B cell (primary cell): ENCODE measurements at regions not wholly inside any gene's neighbourhood (a gene's known extent, or its start where the extent isn't known, plus 50 kb on each side); places are given as distances from the start of the nearest gene placed in this dataset.

ENCODE experiments used
- ATAC-seq: fragments of 200-7000 bp; cut with Tn5 transposase; one replicate; pipeline ENCODE4 v1.10.0; 2021; ENCODE audit warnings: low read depth, mild to moderate bottlenecking, moderate number of reproducible peaks, moderate library complexity
- CTCF ChIA-PET: fragments of 350-600 bp; sonication (Branson Sonifier 250); formaldehyde crosslinking; loops from one replicate; lab custom pipeline; 2021; ENCODE audit warnings: antibody characterized with exemption, inconsistent platforms; lab: Charles Lee
- POLR2A ChIA-PET: fragments of 350-600 bp; sonication (Branson Sonifier 250); formaldehyde crosslinking; loops from one replicate; lab custom pipeline; 2021; ENCODE audit warnings: antibody characterized with exemption; lab: Charles Lee
- DNase-seq: peaks from one replicate; pipeline ENCODE4 v3.0.0; 2013
- H2AFZ ChIP-seq: 2 replicates; pipeline ENCODE4 v1.6.1; 2012; ENCODE audit warnings: mild to moderate bottlenecking, low read depth, low read length; ENCODE audit not compliant: insufficient read depth, poor library complexity, severe bottlenecking
- H3K27ac ChIP-seq, 2 donors: 1 replicate in 1 of 2; 2 replicates in 1 of 2; pipeline ENCODE4 v1.5.1; 2012 to 2013; ENCODE audit warnings: low read length in 2 of 2, mild to moderate bottlenecking in 2 of 2, moderate library complexity in 1 of 2
- H3K27me3 ChIP-seq, 4 experiments: fragments of 200-600 bp in 1 of 4; sonication (generic) in 1 of 4; replicated peaks in 1 of 4; 1 replicate in 2 of 4; 2 replicates in 2 of 4; pipeline versions ENCODE4 v1.6.1 to v1.7.0; 2013 to 2016; ENCODE audit warnings: low read length in 3 of 4, mild to moderate bottlenecking in 2 of 4, mixed read lengths in 1 of 4, moderate library complexity in 1 of 4; ENCODE audit not compliant: insufficient read depth in 4 of 4, control insufficient read depth in 3 of 4; ENCODE audit errors: control extremely low read depth in 1 of 4
- H3K36me3 ChIP-seq, 2 experiments: replicated peaks in 1 of 2; 1 replicate in 1 of 2; 2 replicates in 1 of 2; pipeline versions ENCODE4 v1.6.1 to v1.7.1; 2013; ENCODE audit warnings: low read length in 1 of 2; ENCODE audit not compliant: insufficient read depth in 2 of 2, control insufficient read depth in 1 of 2; ENCODE audit errors: control extremely low read depth in 1 of 2, extremely low read depth in 1 of 2
- H3K4me1 ChIP-seq, 2 donors: fragments of 200-600 bp in 1 of 2; sonication (generic) in 1 of 2; 1 replicate in 1 of 2; 2 replicates in 1 of 2; pipeline versions ENCODE4 v1.5.1 to v1.6.1; 2013 to 2017; ENCODE audit warnings: low read length in 2 of 2; ENCODE audit not compliant: control insufficient read depth in 2 of 2, insufficient read depth in 2 of 2
- H3K4me2 ChIP-seq: replicated peaks from 2 replicates; pipeline ENCODE3; 2012; ENCODE audit warnings: mild to moderate bottlenecking, low read depth, low read length; ENCODE audit not compliant: poor library complexity, severe bottlenecking
- H3K4me3 ChIP-seq, 5 experiments: fragments of 200-600 bp in 1 of 5; sonication (generic) in 1 of 5; 1 replicate in 3 of 5; 2 replicates in 2 of 5; pipeline versions ENCODE4 v1.5.1 to v1.7.0; 2011 to 2016; ENCODE audit warnings: low read length in 4 of 5, mild to moderate bottlenecking in 4 of 5, low read depth in 2 of 5, control low read depth in 1 of 5, moderate library complexity in 1 of 5; ENCODE audit not compliant: insufficient read depth in 1 of 5; ENCODE audit errors: control extremely low read depth in 1 of 5, extremely low read depth in 1 of 5
- H3K79me2 ChIP-seq: fragments of 200-600 bp; sonication (generic); one replicate; pipeline ENCODE4 v1.6.0; 2016; ENCODE audit warnings: low read length; ENCODE audit not compliant: control insufficient read depth, insufficient read depth
- H3K9ac ChIP-seq: fragments of 200-600 bp; sonication (generic); 2 replicates; pipeline ENCODE4 v1.6.1; 2017; ENCODE audit warnings: mild to moderate bottlenecking, low read length, moderate library complexity
- H3K9me3 ChIP-seq, 3 donors: one replicate each; pipeline versions ENCODE4 v1.6.1 to v1.7.1; 2013; ENCODE audit warnings: low read length in 2 of 3; ENCODE audit not compliant: control insufficient read depth in 2 of 3, insufficient read depth in 1 of 3; ENCODE audit errors: control extremely low read depth in 1 of 3
- H4K20me1 ChIP-seq: 2 replicates; pipeline ENCODE4 v1.6.0; 2012; ENCODE audit warnings: mild to moderate bottlenecking, low read length; ENCODE audit not compliant: insufficient read depth, control insufficient read depth, poor library complexity, severe bottlenecking
- H3K27ac Mint-ChIP-seq: one replicate; pipeline ENCODE4 v1.8.0; 2021; ENCODE audit warnings: mixed read lengths
- H3K27me3 Mint-ChIP-seq: one replicate; pipeline ENCODE4 v1.8.0; 2021; ENCODE audit warnings: mixed read lengths
- H3K4me1 Mint-ChIP-seq: one replicate; pipeline ENCODE4 v1.8.0; 2021; ENCODE audit warnings: mixed read lengths
- H3K4me3 Mint-ChIP-seq: one replicate; pipeline ENCODE4 v1.8.0; 2021; ENCODE audit warnings: mixed read lengths
- H3K9me3 Mint-ChIP-seq: one replicate; pipeline ENCODE4 v1.8.0; 2022; ENCODE audit warnings: mixed read lengths; ENCODE audit not compliant: insufficient read depth
- EZH2 ChIP-seq: IDR thresholded peaks from 2 replicates; pipeline ENCODE4 v1.6.1; 2012; ENCODE audit warnings: borderline replicate concordance, low read depth, mild to moderate bottlenecking, moderate library complexity, low read length; ENCODE audit not compliant: insufficient read depth, poor library complexity, severe bottlenecking
- WGBS: methylation state at CpG from one replicate; pipeline ENCODE4 v1.1.5; 2013; ENCODE audit warnings: missing lambda C conversion rate; ENCODE audit not compliant: insufficient coverage; 5-methylcytosine and 5-hydroxymethylcytosine counted together
- intact Hi-C: fragments of 100-400 bp; cut with micrococcal nuclease; formaldehyde crosslinking; loops from one replicate; pipeline ENCODE4 v1.10.0; 2022
- TF ChIP-seq, protein P1 (sequence below): fragments of 200-600 bp; IDR thresholded peaks from one replicate; pipeline ENCODE4 v1.8.0; 2022; ENCODE audit warnings: antibody characterized with exemption, mild to moderate bottlenecking

DNA sequence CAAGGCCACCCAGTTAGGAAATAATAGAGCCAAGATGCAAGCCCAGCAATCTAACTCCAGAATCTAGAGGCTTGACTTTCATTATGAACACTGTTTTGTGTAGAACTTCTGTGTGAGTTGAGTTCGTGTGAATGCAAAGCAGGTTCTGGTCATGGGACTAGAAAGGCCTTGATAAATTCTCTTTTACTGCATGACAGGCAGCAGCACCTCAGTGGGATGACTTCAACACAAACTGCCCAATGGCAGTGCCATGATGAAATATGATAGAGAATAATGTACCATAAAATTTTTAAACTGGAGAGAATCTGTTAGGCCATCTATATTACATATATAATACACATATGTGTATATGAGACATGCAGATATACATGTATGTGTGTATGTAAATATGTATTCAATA lies 214.5 kb downstream of the KLF5 start:
- WGBS: 86% methylated on average over 1 of the region's 1 CpG
- Mint-ChIP-seq H3K27ac (no peak overlapping the region), H3K9me3 (peaks cover 6% of the 10 kb centered on the region), H3K4me1 (no peaks in the 10 kb centered on the region), H3K27me3 (no peaks in the 10 kb centered on the region), H3K4me3 (no peak overlapping the region)
- no peaks in the 10 kb centered on the region for H4K20me1 ChIP-seq
- H3K4me2 ChIP-seq: no peak overlapping the region
- H3K4me1 ChIP-seq: no peaks in the 10 kb centered on the region
- no peak overlapping the region for H3K27ac ChIP-seq
- POLR2A ChIA-PET: no interaction called here
- H3K9ac ChIP-seq: no peak overlapping the region
- no peak overlapping the region for H3K4me3 ChIP-seq
- H3K27me3 ChIP-seq: no peaks in the 10 kb centered on the region
- CTCF ChIA-PET: no interaction called here
- TF ChIP-seq, protein P1, sequence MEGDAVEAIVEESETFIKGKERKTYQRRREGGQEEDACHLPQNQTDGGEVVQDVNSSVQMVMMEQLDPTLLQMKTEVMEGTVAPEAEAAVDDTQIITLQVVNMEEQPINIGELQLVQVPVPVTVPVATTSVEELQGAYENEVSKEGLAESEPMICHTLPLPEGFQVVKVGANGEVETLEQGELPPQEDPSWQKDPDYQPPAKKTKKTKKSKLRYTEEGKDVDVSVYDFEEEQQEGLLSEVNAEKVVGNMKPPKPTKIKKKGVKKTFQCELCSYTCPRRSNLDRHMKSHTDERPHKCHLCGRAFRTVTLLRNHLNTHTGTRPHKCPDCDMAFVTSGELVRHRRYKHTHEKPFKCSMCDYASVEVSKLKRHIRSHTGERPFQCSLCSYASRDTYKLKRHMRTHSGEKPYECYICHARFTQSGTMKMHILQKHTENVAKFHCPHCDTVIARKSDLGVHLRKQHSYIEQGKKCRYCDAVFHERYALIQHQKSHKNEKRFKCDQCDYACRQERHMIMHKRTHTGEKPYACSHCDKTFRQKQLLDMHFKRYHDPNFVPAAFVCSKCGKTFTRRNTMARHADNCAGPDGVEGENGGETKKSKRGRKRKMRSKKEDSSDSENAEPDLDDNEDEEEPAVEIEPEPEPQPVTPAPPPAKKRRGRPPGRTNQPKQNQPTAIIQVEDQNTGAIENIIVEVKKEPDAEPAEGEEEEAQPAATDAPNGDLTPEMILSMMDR: no peak
- TF ChIP-seq EZH2: no peak
- H3K9me3 ChIP-seq: peaks cover 0 to 2% (median 1%) of the 10 kb centered on the region in 3 donors
- H2AFZ ChIP-seq: no peak overlapping the region
- intact Hi-C loops: no loop called here
- no peaks in the 10 kb centered on the region for H3K79me2 ChIP-seq
- no peaks in the 10 kb centered on the region for H3K36me3 ChIP-seq
- ATAC-seq: no peak
- DNase-seq: no peak

DNA sequence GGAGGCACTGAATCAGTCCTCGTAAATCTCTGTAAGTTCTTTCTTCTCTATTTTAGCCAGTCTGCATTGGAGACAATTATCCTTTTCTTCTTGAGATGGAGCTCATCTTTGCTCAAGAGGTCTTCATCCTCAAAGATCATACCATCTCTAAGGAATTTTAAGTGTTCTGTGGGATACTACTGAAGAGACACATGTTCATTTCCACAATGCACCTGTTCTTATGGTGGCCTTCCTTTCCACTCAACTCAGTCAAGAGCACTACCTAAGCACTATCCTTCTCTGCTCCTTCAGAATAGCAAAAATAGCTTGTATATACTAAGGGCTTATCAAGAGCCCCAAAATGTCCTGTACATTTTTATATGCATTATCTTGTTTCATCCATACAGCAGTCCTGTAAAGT lies 214.0 kb downstream of the KLF5 start:
- intact Hi-C loops: no loop called here
- Mint-ChIP-seq H3K4me3 (no peak overlapping the region), H3K9me3 (peaks cover 6% of the 10 kb centered on the region), H3K27ac (no peak overlapping the region), H3K27me3 (no peaks in the 10 kb centered on the region), H3K4me1 (no peaks in the 10 kb centered on the region)
- Histone ChIP-seq H2AFZ (no peak overlapping the region), H3K9me3 (peaks cover 0 to 2% (median 1%) of the 10 kb centered on the region in 3 donors), H3K36me3 (no peaks in the 10 kb centered on the region), H3K27ac (no peak overlapping the region), H3K4me2 (no peak overlapping the region), H3K9ac (no peak overlapping the region), H3K4me3 (no peak overlapping the region), H3K4me1 (no peaks in the 10 kb centered on the region), H4K20me1 (no peaks in the 10 kb centered on the region), H3K79me2 (no peaks in the 10 kb centered on the region), H3K27me3 (no peaks in the 10 kb centered on the region)
- ChIA-PET CTCF (no interaction called here), POLR2A (no interaction called here)
- TF ChIP-seq EZH2: no peak
- TF ChIP-seq, protein P1: no peak
- ATAC-seq: no peak
- no peak for DNase-seq
- no CpG with 5 or more reads among the region's 1 CpG for WGBS
